ENCODE measurements at regions not wholly inside any gene's neighbourhood (a gene's known extent, or its start where the extent isn't known, plus 50 kb on each side); places are given as distances from the start of the nearest gene placed in this dataset.

DNA sequence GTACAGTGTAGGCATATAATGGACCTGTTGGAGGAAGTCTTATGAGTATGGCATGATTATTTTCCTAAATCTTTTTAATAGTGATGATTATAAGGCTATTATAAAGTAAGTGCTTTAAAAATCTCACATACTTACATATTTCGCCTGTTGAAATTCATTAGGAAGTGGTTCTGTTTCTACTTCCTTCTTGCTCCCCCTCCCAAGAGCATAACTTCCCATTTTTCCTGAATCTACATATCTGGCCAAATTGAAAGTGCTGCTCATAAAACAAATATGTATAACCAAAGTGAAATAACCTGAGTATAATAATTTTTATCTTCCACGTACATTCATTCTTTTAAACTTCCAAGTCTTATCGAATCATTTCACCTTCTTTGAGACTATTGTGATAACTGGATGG is 455.6 kb upstream of the SEL1L start:
- peaks cover 9% of the 10 kb centered on the region for H3K4me1 Mint-ChIP-seq
- intact Hi-C loops (cut with micrococcal nuclease) = no loop called here
- peak overlapping the region in 1 of 2 donors; percentile 36 for H3K4me3 Mint-ChIP-seq
- H3K27me3 Mint-ChIP-seq (ENCODE audit: low read depth in 3 of 3) = no peaks in the 10 kb centered on the region
- peak in 2 of 3 donors; percentile 10 to 34 for DNase-seq
- Histone ChIP-seq H3K9ac (ENCODE audit: insufficient read depth, low read length, poor library complexity, severe bottlenecking) (no peak overlapping the region), H3K4me3 (replicated peaks in 1 of 3; ENCODE audit: low read depth in 2 of 3, low read length in 3 of 3) (peak overlapping the region in 1 of 3 experiments; percentile 37), H2AFZ (ENCODE audit: insufficient read depth, low read depth, low read length, poor library complexity, severe bottlenecking) (no peak overlapping the region), H4K20me1 (ENCODE audit: insufficient read depth, low read length) (no peaks in the 10 kb centered on the region), H3K9me3 (replicated peaks in 1 of 2; ENCODE audit: control insufficient read depth in 1 of 2, insufficient read depth in 1 of 2, low read length in 2 of 2) (no peaks in the 10 kb centered on the region), H3K4me1 (ENCODE audit: control insufficient read depth in 1 of 2, insufficient read depth in 2 of 2, low read length in 2 of 2) (peaks cover 9 to 12% of the 10 kb centered on the region in 2 donors), H3K4me2 (replicated peaks; ENCODE audit: extremely low read depth, low read length, poor library complexity, severe bottlenecking) (peak overlapping the region; percentile 39), H3K27me3 (ENCODE audit: control insufficient read depth in 2 of 2, insufficient read depth in 2 of 2, low read length in 2 of 2) (no peaks in the 10 kb centered on the region), H3K27ac (ENCODE audit: low read depth in 1 of 2, low read length in 2 of 2) (no peak overlapping the region), H3K79me2 (ENCODE audit: insufficient read depth, low read length) (no peaks in the 10 kb centered on the region), H3K36me3 (replicated peaks in 1 of 2; ENCODE audit: control insufficient read depth in 1 of 2, insufficient read depth in 2 of 2, low read length in 2 of 2) (no peaks in the 10 kb centered on the region)
- H3K36me3 Mint-ChIP-seq = no peaks in the 10 kb centered on the region
- no CpG with 5 or more reads among the region's 3 CpGs for WGBS (ENCODE audit: insufficient coverage)
- no peak overlapping the region for H3K27ac Mint-ChIP-seq
- peaks cover 0 to 2% (median 0%) of the 10 kb centered on the region in 7 donors for H3K9me3 Mint-ChIP-seq
- no peak for TF ChIP-seq CTCF (IDR thresholded peaks at IDR 0.05)

DNA sequence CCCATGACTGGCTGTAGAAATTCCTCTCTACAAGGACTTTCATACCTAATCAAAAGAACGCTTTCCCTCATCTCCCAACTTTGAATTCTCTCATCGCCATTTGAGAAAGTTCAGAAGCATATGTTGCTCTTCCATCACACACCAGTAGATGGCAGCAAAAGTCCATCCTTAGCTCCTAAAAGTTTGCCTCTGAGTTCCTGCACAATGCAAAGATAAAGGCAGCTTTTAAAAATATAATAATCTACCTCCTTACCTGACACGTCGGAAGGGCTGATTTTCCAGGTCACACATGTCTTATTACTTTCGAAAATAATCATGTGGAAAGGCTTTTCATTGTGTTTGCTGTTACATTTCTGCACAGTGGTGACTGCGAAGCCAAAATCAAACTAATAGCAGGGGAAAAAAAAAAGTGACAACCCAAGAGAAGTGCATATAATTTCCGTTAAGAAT is 456.7 kb upstream of the SEL1L start:
- Histone ChIP-seq H3K36me3 (replicated peaks in 1 of 2; ENCODE audit: control insufficient read depth in 1 of 2, insufficient read depth in 2 of 2, low read length in 2 of 2) (no peaks in the 10 kb centered on the region), H2AFZ (ENCODE audit: insufficient read depth, low read depth, low read length, poor library complexity, severe bottlenecking) (no peak overlapping the region), H3K9ac (ENCODE audit: insufficient read depth, low read length, poor library complexity, severe bottlenecking) (no peak overlapping the region), H3K9me3 (replicated peaks in 1 of 2; ENCODE audit: control insufficient read depth in 1 of 2, insufficient read depth in 1 of 2, low read length in 2 of 2) (no peaks in the 10 kb centered on the region), H3K79me2 (ENCODE audit: insufficient read depth, low read length) (no peaks in the 10 kb centered on the region), H3K27me3 (ENCODE audit: control insufficient read depth in 2 of 2, insufficient read depth in 2 of 2, low read length in 2 of 2) (no peaks in the 10 kb centered on the region), H3K4me2 (replicated peaks; ENCODE audit: extremely low read depth, low read length, poor library complexity, severe bottlenecking) (no peak overlapping the region), H3K4me3 (replicated peaks in 1 of 3; ENCODE audit: low read depth in 2 of 3, low read length in 3 of 3) (no peak overlapping the region), H4K20me1 (ENCODE audit: insufficient read depth, low read length) (no peaks in the 10 kb centered on the region), H3K4me1 (ENCODE audit: control insufficient read depth in 1 of 2, insufficient read depth in 2 of 2, low read length in 2 of 2) (peaks cover 9 to 12% of the 10 kb centered on the region in 2 donors), H3K27ac (ENCODE audit: low read depth in 1 of 2, low read length in 2 of 2) (no peak overlapping the region)
- H3K27me3 Mint-ChIP-seq (ENCODE audit: low read depth in 3 of 3) = no peaks in the 10 kb centered on the region
- DNase-seq = peak; percentile 6 to 45 (median 34)
- no peak overlapping the region for H3K27ac Mint-ChIP-seq
- H3K4me1 Mint-ChIP-seq = peaks cover 9% of the 10 kb centered on the region
- 17% methylated on average over 2 of the region's 7 CpGs for WGBS (ENCODE audit: insufficient coverage)
- peak; percentile 82 for TF ChIP-seq CTCF (IDR thresholded peaks at IDR 0.05)
- H3K9me3 Mint-ChIP-seq = peaks cover 0 to 2% (median 0%) of the 10 kb centered on the region in 7 donors
- intact Hi-C loops (cut with micrococcal nuclease) = no loop called here
- H3K4me3 Mint-ChIP-seq = no peak overlapping the region
- no peaks in the 10 kb centered on the region for H3K36me3 Mint-ChIP-seq

All from CD14-positive monocyte (primary cell).